WI38 (cell line): ENCODE measurements at regions not wholly inside any gene's neighbourhood (a gene's known extent, or its start where the extent isn't known, plus 50 kb on each side); places are given as distances from the start of the nearest gene placed in this dataset.
"Not testable (repeated sequence)": the region's sequence is repeated elsewhere in the genome, so short reads cannot be mapped to it uniquely, and the experiment has no call there.

Experiments used
- H3K4me3 ChIP-seq: 2 replicates; pipeline ENCODE4 v1.5.1; 2011; ENCODE audit warnings: low read depth, mild to moderate bottlenecking, control low read depth, low read length
- TF ChIP-seq, protein P1 (sequence below): IDR thresholded peaks from 2 replicates; pipeline ENCODE4 v1.5.1; 2012; ENCODE audit warnings: low read depth, mild to moderate bottlenecking, control low read depth, low read length

- TF ChIP-seq, protein P1, sequence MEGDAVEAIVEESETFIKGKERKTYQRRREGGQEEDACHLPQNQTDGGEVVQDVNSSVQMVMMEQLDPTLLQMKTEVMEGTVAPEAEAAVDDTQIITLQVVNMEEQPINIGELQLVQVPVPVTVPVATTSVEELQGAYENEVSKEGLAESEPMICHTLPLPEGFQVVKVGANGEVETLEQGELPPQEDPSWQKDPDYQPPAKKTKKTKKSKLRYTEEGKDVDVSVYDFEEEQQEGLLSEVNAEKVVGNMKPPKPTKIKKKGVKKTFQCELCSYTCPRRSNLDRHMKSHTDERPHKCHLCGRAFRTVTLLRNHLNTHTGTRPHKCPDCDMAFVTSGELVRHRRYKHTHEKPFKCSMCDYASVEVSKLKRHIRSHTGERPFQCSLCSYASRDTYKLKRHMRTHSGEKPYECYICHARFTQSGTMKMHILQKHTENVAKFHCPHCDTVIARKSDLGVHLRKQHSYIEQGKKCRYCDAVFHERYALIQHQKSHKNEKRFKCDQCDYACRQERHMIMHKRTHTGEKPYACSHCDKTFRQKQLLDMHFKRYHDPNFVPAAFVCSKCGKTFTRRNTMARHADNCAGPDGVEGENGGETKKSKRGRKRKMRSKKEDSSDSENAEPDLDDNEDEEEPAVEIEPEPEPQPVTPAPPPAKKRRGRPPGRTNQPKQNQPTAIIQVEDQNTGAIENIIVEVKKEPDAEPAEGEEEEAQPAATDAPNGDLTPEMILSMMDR, result no peak
Measured at GRCh38 chr10:107966826-107967225, 802.3 kb upstream of the SORCS1 start.

DNA sequence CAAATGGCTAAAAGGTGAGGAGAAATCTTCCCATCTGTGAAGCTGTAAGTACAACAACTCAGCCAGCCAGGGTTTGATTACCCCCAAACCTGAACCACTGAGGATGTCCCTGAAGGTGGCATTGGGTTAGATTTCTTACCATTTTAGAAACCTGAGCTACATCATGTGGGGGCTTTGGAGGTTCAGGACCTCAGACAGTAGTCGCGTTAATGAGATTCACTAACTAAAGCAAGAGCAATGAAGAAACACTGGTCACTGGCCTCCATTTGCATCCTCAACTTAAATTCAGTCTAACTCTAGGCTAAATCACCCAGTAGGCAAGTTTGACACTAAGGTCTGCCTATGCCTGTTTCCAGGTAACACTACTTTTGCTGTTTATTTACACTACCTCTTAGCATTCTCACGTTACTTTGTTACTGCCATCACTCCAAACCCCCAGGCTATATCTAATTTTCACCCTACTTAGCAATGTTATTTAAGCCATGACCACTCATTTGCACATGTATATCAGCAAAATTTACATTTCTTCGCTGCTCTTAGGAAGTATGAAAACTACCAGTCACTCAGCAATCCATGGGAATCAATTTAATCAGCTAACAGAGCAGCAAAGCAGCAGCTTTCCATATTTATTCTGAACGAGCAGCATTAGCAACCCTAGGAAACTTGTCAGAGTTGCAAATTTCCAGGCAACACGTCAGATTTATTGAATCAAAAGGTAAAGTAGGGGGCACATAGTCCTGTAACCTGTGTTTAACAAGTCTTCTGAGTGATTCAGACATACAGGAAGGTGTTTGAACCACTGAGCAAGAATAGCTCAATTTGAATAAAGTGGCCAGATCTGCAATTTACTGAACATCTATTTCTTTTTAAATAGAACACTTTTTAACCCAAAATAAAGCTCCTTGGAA, 788.4 kb upstream of the SORCS1 start:
- H3K4me3 ChIP-seq, result no peak overlapping the region
- TF ChIP-seq, protein P1, result no peak

More at GRCh38 chr10:107966826-107967225, 802.3 kb upstream of the SORCS1 start:
- H3K4me3 ChIP-seq, result no peak overlapping the region

DNA sequence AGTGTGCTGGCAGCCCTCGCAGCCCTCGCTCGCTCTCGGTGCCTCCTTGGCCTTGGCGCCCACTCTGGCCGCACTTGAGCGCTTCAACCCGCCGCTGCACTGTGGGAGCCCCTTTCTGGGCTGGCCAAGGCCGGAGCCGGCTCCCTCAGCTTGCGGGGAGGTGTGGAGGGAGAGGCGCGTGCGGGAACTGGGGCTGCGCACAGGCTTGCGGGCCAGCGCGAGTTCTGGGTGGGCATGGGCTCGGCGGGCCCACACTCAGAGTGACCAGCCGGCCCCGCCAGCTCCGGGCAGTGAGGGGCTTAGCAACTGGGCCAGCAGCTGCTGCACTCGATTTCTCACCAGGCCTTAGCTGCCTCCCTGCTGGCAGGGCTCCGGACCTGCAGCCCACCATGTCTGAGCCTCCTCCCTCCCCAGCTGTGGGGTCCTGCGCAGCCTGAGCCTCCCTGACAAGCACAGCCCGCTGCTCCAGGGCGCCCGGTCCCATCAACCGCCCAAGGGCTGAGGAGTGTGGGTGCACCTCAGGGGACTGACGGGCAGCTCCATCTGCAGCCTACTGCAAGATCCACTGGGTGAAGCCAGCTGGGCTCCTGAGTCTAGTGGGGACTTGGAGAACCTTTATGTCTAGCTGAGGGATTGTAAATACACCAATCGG, 786.0 kb upstream of the SORCS1 start:
- H3K4me3 ChIP-seq, result not testable (repeated sequence)

GRCh38 chr10:107942826-107943225, 778.3 kb upstream of the SORCS1 start:
- TF ChIP-seq, protein P1, result no peak
- H3K4me3 ChIP-seq, result no peak overlapping the region

- TF ChIP-seq, protein P1, result no peak
- no peak overlapping the region for H3K4me3 ChIP-seq
Measured at GRCh38 chr10:107933076-107933475, 768.6 kb upstream of the SORCS1 start.

- no peak overlapping the region for H3K4me3 ChIP-seq
- TF ChIP-seq, protein P1, result no peak
Measured at GRCh38 chr10:107931808-107932207, 767.3 kb upstream of the SORCS1 start.

DNA sequence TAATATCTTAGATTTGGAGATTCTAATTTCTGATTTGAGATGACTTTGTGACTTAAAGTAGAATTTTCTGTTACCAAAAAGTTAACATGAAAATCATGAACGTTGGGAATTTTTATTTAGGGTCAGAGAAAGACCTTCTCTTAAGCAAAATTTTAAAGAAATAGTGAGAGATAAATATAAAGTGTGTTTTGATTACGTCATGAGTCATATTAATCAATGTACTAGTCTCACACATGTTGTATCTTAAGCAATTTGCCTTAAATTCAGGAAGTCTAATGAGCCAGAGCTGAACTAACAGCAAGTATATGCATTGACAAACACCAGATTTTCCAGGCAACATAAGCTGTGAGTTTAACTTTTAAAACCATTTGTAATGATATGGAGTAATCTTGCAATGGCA, 765.5 kb upstream of the SORCS1 start:
- H3K4me3 ChIP-seq, result no peak overlapping the region
- TF ChIP-seq, protein P1, result no peak
